Mucosa of descending colon (tissue), 3 donors: ENCODE measurements at regions not wholly inside any gene's neighbourhood (a gene's known extent, or its start where the extent isn't known, plus 50 kb on each side); places are given as distances from the start of the nearest gene placed in this dataset.

ENCODE experiments used
- ATAC-seq: fragments of 200-7000 bp; cut with Tn5 transposase; one replicate; pipeline ENCODE4 v1.9.1; 2020; ENCODE audit warnings: mild to moderate bottlenecking, moderate library complexity
- DNase-seq, 3 donors: peaks; one replicate each; pipeline ENCODE4 v3.0.0-alpha.2; 2020
- H3K36me3 ChIP-seq: fragments of 200-600 bp; one replicate; pipeline ENCODE4 v1.8.0; 2021; ENCODE audit warnings: low read depth, mild to moderate bottlenecking
- H3K4me1 ChIP-seq: fragments of 200-600 bp; one replicate; pipeline ENCODE4 v1.8.0; 2021; ENCODE audit warnings: low read depth, mild to moderate bottlenecking
- H3K4me3 ChIP-seq: fragments of 200-600 bp; one replicate; pipeline ENCODE4 v1.8.0; 2021; ENCODE audit warnings: mild to moderate bottlenecking
- H3K9me3 ChIP-seq: fragments of 200-600 bp; one replicate; pipeline ENCODE4 v1.8.0; 2021; ENCODE audit warnings: mild to moderate bottlenecking
- CTCF ChIP-seq: fragments of 200-600 bp; IDR thresholded peaks from one replicate; pipeline ENCODE4 v1.8.0; 2022; ENCODE audit warnings: antibody characterized with exemption, mild to moderate bottlenecking
- intact Hi-C, 2 donors: fragments of 100-400 bp; cut with DNase I in 1 of 2; cut with micrococcal nuclease in 1 of 2; formaldehyde crosslinking; loops; one replicate each; pipeline versions ENCODE4 v1.11.0 to v1.11.1; 2022; cut with DNase I, micrococcal nuclease
- donor health status: DM: no; HTN: no; CAD: no; lungs with moderate emphysema.
- donor health status: DM: no; HTN: no; CAD: no.
- donor health status: DM: no; HTN: yes; CAD: no.

- intact Hi-C loops: no loop called here
- DNase-seq: peak; percentile 19 to 60 (median 50)
- Histone ChIP-seq H3K36me3 (no peaks in the 10 kb centered on the region), H3K9me3 (no peaks in the 10 kb centered on the region), H3K4me3 (peak overlapping the region; percentile 34), H3K4me1 (peaks cover 17% of the 10 kb centered on the region)
- TF ChIP-seq CTCF: no peak
- peak; percentile 61 for ATAC-seq
Observed at GRCh38 chr10:114767986-114768821, 53.4 kb upstream of the FHIP2A start.

- intact Hi-C loops: no loop called here
- H3K9me3 ChIP-seq: no peaks in the 10 kb centered on the region
- H3K36me3 ChIP-seq: no peaks in the 10 kb centered on the region
- DNase-seq: no peak
- H3K4me1 ChIP-seq: peaks cover 17% of the 10 kb centered on the region
- no peak overlapping the region for H3K4me3 ChIP-seq
- ATAC-seq: no peak
- no peak for TF ChIP-seq CTCF
Observed at GRCh38 chr10:114770009-114770408, 51.6 kb upstream of the FHIP2A start.

GRCh38 chr10:114771157-114771556, 50.4 kb upstream of the FHIP2A start:
- H3K9me3 ChIP-seq: no peaks in the 10 kb centered on the region
- DNase-seq: no peak
- no peak for ATAC-seq
- peaks cover 14% of the 10 kb centered on the region for H3K4me1 ChIP-seq
- no peak for TF ChIP-seq CTCF
- intact Hi-C loops: no loop called here
- H3K4me3 ChIP-seq: no peak overlapping the region
- no peaks in the 10 kb centered on the region for H3K36me3 ChIP-seq

GRCh38 chr10:114771749-114772148, 49.8 kb upstream of the FHIP2A start:
- intact Hi-C loops: no loop called here
- peaks cover 9% of the 10 kb centered on the region for H3K4me1 ChIP-seq
- no peak for TF ChIP-seq CTCF
- H3K36me3 ChIP-seq: no peaks in the 10 kb centered on the region
- H3K9me3 ChIP-seq: no peaks in the 10 kb centered on the region
- DNase-seq: no peak
- ATAC-seq: no peak
- H3K4me3 ChIP-seq: no peak overlapping the region
